AG09309 (cell line): ENCODE measurements at regions not wholly inside any gene's neighbourhood (a gene's known extent, or its start where the extent isn't known, plus 50 kb on each side); places are given as distances from the start of the nearest gene placed in this dataset.

Experiments
- DNase-seq: peaks from one replicate; pipeline ENCODE4 v3.0.0-alpha.2; 2010; ENCODE audit warnings: low read depth
- H3K4me3 ChIP-seq: 2 replicates; pipeline ENCODE4 v1.5.1; 2011; ENCODE audit warnings: mild to moderate bottlenecking, low read depth, low read length, moderate library complexity; ENCODE audit not compliant: control insufficient read depth
- TF ChIP-seq, protein P1 (sequence below): IDR thresholded peaks from 2 replicates; pipeline ENCODE4 v1.5.1; 2011; ENCODE audit warnings: mild to moderate bottlenecking, low read depth, low read length, inconsistent platforms; ENCODE audit not compliant: insufficient read depth, control insufficient read depth; ENCODE audit errors: missing control alignments

DNA sequence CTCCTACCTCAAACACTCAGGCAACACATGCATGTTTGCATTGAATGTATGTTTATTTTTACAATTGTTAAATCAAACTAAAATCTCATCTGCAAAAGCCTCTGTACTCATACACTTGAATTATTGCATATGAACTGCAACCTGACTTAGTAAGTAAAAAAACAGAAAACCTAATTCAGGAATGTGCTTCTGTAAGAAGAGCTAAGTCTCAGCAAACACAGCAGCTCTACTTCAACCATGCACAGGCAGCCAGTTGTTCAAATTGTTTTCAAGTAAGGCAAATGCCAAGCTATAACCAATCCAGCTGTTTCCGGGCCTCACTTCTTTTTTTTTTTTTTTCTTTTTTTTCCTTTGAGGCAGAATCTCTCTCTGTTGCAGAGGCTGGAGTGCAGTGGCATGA, 93.5 kb upstream of the MALRD1 start:
- H3K4me3 ChIP-seq: no peak overlapping the region
- no peak for DNase-seq
- TF ChIP-seq, protein P1, sequence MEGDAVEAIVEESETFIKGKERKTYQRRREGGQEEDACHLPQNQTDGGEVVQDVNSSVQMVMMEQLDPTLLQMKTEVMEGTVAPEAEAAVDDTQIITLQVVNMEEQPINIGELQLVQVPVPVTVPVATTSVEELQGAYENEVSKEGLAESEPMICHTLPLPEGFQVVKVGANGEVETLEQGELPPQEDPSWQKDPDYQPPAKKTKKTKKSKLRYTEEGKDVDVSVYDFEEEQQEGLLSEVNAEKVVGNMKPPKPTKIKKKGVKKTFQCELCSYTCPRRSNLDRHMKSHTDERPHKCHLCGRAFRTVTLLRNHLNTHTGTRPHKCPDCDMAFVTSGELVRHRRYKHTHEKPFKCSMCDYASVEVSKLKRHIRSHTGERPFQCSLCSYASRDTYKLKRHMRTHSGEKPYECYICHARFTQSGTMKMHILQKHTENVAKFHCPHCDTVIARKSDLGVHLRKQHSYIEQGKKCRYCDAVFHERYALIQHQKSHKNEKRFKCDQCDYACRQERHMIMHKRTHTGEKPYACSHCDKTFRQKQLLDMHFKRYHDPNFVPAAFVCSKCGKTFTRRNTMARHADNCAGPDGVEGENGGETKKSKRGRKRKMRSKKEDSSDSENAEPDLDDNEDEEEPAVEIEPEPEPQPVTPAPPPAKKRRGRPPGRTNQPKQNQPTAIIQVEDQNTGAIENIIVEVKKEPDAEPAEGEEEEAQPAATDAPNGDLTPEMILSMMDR: no peak

DNA sequence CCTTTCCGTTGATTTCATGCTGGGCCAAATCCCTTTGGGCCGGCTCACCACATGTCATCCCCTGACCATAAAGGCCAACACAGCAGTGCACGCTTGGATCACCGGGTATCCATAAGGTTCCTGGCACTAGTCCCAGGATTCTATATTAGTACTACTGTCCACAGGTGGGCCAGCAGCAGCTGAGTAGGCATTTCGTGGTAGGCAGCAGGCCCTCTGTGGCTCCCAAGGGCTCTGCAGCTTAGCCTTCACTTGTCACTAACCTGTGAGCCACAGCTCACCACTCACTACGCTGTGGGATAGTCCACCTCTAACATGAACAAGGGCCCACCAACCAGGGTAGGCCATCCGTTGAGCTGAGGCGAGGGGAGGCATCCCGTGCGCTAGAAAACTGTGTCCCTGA, 89.2 kb upstream of the MALRD1 start:
- DNase-seq: no peak
- no peak overlapping the region for H3K4me3 ChIP-seq
- TF ChIP-seq, protein P1: no peak

- H3K4me3 ChIP-seq: no peak overlapping the region
- DNase-seq: no peak
- TF ChIP-seq, protein P1: no peak
Observed at GRCh38 chr10:18960466-18961079, 88.0 kb upstream of the MALRD1 start.

DNA sequence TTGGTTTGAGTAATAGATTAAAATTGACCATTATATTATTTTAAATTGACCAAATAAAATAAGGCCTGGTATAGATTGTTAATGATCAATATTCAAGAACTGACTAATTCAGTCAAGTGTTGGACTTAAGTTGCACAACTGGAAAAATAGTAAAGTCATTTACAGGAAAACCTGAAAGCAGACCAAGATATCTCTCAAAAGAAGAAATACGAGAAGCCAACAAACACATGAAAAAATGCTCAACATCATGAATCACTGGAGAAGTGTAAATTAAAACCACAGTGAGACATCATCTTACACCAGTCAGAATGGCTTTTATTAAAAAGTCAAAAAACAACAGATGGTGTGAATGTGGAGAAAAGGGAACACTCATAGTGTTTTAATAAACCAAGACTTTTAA, 80.4 kb upstream of the MALRD1 start:
- no peak overlapping the region for H3K4me3 ChIP-seq
- TF ChIP-seq, protein P1: no peak
- DNase-seq: no peak

DNA sequence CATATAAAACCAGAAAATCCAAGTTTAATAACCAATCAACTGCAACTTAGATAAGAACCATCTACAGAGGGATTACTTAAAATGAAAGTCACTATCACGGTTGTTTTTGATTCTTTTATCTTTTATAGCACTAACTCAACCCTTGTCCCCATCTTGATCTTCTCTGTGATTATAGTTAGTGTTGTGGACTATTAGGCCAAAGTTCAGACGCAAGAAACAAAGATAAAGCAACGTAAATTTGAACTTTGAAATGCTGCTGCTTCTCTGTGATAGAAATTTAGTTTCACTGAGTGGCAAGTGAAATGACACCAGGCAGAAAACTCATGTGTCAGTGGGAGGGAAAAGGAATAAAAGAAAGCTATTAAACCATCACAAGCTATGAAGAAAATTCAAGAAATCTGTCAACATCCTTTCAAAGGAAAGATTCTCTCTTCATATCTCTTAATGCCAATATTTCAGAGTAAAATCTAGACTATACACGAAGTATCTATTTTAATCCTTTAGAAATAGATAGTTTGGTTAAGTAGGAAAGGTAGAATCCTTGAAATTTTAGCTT, 71.8 kb upstream of the MALRD1 start:
- TF ChIP-seq, protein P1: no peak
- DNase-seq: no peak
- no peak overlapping the region for H3K4me3 ChIP-seq

DNA sequence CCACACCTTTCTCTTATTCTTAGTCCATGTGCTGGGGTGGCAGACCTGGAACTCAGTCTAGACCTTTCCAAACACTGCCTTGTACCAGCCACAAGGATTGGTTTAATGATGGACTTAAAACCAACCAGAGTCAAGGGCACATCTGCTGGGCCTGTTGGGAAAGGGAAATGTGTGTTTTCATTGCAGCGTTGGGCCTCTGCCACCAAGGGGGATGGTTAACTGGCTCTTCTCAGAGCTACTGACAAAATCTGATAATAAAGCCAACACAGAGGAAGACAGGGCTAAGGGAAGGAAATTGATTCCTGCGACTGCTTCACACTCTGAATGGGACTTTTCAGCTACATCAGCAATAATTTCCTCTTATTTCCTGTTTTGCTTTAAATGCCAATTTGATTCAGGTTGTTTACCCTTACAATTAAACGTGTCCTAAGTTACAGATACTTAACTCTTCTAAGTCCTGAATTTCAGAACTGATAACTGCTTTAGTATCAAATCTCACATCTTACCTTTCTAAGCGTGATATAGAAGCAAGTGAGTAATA, 68.4 kb upstream of the MALRD1 start:
- DNase-seq: no peak
- TF ChIP-seq, protein P1: no peak
- H3K4me3 ChIP-seq: no peak overlapping the region
